ENCODE measurements at regions not wholly inside any gene's neighbourhood (a gene's known extent, or its start where the extent isn't known, plus 50 kb on each side); places are given as distances from the start of the nearest gene placed in this dataset.
"Not testable (repeated sequence)": the region's sequence is repeated elsewhere in the genome, so short reads cannot be mapped to it uniquely, and the experiment has no call there.

- H3K36me3 ChIP-seq (ENCODE audit: low read depth); H3K27me3 ChIP-seq (ENCODE audit: insufficient read depth, low read depth); H3F3A ChIP-seq (ENCODE audit: insufficient read depth, low read depth); DNase-seq; CTCF ChIA-PET; H3K4me1 ChIP-seq (replicated peaks; ENCODE audit: insufficient read depth); H3K9me3 ChIP-seq (ENCODE audit: insufficient read depth, low read depth); intact Hi-C loops (cut with micrococcal nuclease; ENCODE audit: unreplicated experiment); H3K27ac ChIP-seq; H3K4me3 ChIP-seq; BruUV-seq (replicated peaks); H2AFZ ChIP-seq; H4K20me1 ChIP-seq (ENCODE audit: insufficient read depth); POLR2A ChIA-PET (ENCODE audit: unreplicated experiment); H3K79me2 ChIP-seq (ENCODE audit: low read depth); H3K4me2 ChIP-seq; H3K9me2 ChIP-seq (ENCODE audit: insufficient read depth): not testable (repeated sequence)
Measured at GRCh38 chr4:49129385-49129784, 143.3 kb downstream of the CWH43 start.

- H3K27me3 ChIP-seq (ENCODE audit: insufficient read depth, low read depth); H3K9me3 ChIP-seq (ENCODE audit: insufficient read depth, low read depth); CTCF ChIA-PET; H3K36me3 ChIP-seq (ENCODE audit: low read depth); H3K27ac ChIP-seq; H3K4me2 ChIP-seq; DNase-seq; H2AFZ ChIP-seq; intact Hi-C loops (cut with micrococcal nuclease; ENCODE audit: unreplicated experiment); H3F3A ChIP-seq (ENCODE audit: insufficient read depth, low read depth); H3K4me1 ChIP-seq (replicated peaks; ENCODE audit: insufficient read depth); POLR2A ChIA-PET (ENCODE audit: unreplicated experiment); BruUV-seq (replicated peaks); H4K20me1 ChIP-seq (ENCODE audit: insufficient read depth); H3K79me2 ChIP-seq (ENCODE audit: low read depth); H3K9me2 ChIP-seq (ENCODE audit: insufficient read depth); H3K4me3 ChIP-seq: not testable (repeated sequence)
Measured at GRCh38 chr4:49129870-49130269, 143.8 kb downstream of the CWH43 start.

GRCh38 chr4:49130724-49131123 lies 144.6 kb downstream of the CWH43 start:
- H3K4me2 ChIP-seq; H3K4me3 ChIP-seq; H3F3A ChIP-seq (ENCODE audit: insufficient read depth, low read depth); H4K20me1 ChIP-seq (ENCODE audit: insufficient read depth); H3K27me3 ChIP-seq (ENCODE audit: insufficient read depth, low read depth); DNase-seq; H3K9me3 ChIP-seq (ENCODE audit: insufficient read depth, low read depth); CTCF ChIA-PET; BruUV-seq (replicated peaks); H3K27ac ChIP-seq; H2AFZ ChIP-seq; intact Hi-C loops (cut with micrococcal nuclease; ENCODE audit: unreplicated experiment); POLR2A ChIA-PET (ENCODE audit: unreplicated experiment); H3K4me1 ChIP-seq (replicated peaks; ENCODE audit: insufficient read depth); H3K36me3 ChIP-seq (ENCODE audit: low read depth); H3K9me2 ChIP-seq (ENCODE audit: insufficient read depth); H3K79me2 ChIP-seq (ENCODE audit: low read depth): not testable (repeated sequence)

- not testable (repeated sequence) for H3F3A ChIP-seq (ENCODE audit: insufficient read depth, low read depth)
Measured at GRCh38 chr4:49137043-49137442, 151.0 kb downstream of the CWH43 start.

GRCh38 chr4:49137961-49138360 lies 151.9 kb downstream of the CWH43 start:
- POLR2A ChIA-PET (ENCODE audit: unreplicated experiment), result not testable (repeated sequence)

More at GRCh38 chr4:49137043-49137442, 151.0 kb downstream of the CWH43 start:
- intact Hi-C loops (cut with micrococcal nuclease; ENCODE audit: unreplicated experiment); H4K20me1 ChIP-seq (ENCODE audit: insufficient read depth); H3K36me3 ChIP-seq (ENCODE audit: low read depth); H3K4me2 ChIP-seq; H3K4me1 ChIP-seq (replicated peaks; ENCODE audit: insufficient read depth); H3K79me2 ChIP-seq (ENCODE audit: low read depth); POLR2A ChIA-PET (ENCODE audit: unreplicated experiment); CTCF ChIA-PET; H3K27ac ChIP-seq; H2AFZ ChIP-seq; H3K27me3 ChIP-seq (ENCODE audit: insufficient read depth, low read depth); H3K4me3 ChIP-seq; H3K9me2 ChIP-seq (ENCODE audit: insufficient read depth); DNase-seq; BruUV-seq (replicated peaks); H3K9me3 ChIP-seq (ENCODE audit: insufficient read depth, low read depth): not testable (repeated sequence)

GRCh38 chr4:49138818-49139217 lies 152.7 kb downstream of the CWH43 start:
- BruUV-seq (replicated peaks); H3K27ac ChIP-seq; H3K4me3 ChIP-seq; H4K20me1 ChIP-seq (ENCODE audit: insufficient read depth); H3F3A ChIP-seq (ENCODE audit: insufficient read depth, low read depth); H3K79me2 ChIP-seq (ENCODE audit: low read depth); DNase-seq; H3K4me2 ChIP-seq; POLR2A ChIA-PET (ENCODE audit: unreplicated experiment); H3K9me2 ChIP-seq (ENCODE audit: insufficient read depth); CTCF ChIA-PET; H3K4me1 ChIP-seq (replicated peaks; ENCODE audit: insufficient read depth); intact Hi-C loops (cut with micrococcal nuclease; ENCODE audit: unreplicated experiment); H3K9me3 ChIP-seq (ENCODE audit: insufficient read depth, low read depth); H3K27me3 ChIP-seq (ENCODE audit: insufficient read depth, low read depth); H3K36me3 ChIP-seq (ENCODE audit: low read depth); H2AFZ ChIP-seq: not testable (repeated sequence)

More at GRCh38 chr4:49137961-49138360, 151.9 kb downstream of the CWH43 start:
- DNase-seq; H3K9me2 ChIP-seq (ENCODE audit: insufficient read depth); intact Hi-C loops (cut with micrococcal nuclease; ENCODE audit: unreplicated experiment); H3K4me2 ChIP-seq; H3K4me1 ChIP-seq (replicated peaks; ENCODE audit: insufficient read depth); H3K27me3 ChIP-seq (ENCODE audit: insufficient read depth, low read depth); H3K79me2 ChIP-seq (ENCODE audit: low read depth); BruUV-seq (replicated peaks); H2AFZ ChIP-seq; H3K4me3 ChIP-seq; CTCF ChIA-PET; H3K9me3 ChIP-seq (ENCODE audit: insufficient read depth, low read depth); H4K20me1 ChIP-seq (ENCODE audit: insufficient read depth); H3F3A ChIP-seq (ENCODE audit: insufficient read depth, low read depth); H3K27ac ChIP-seq; H3K36me3 ChIP-seq (ENCODE audit: low read depth): not testable (repeated sequence)

GRCh38 chr4:49139513-49139912 lies 153.4 kb downstream of the CWH43 start:
- H3K27ac ChIP-seq; H3K27me3 ChIP-seq (ENCODE audit: insufficient read depth, low read depth); H3K9me2 ChIP-seq (ENCODE audit: insufficient read depth); POLR2A ChIA-PET (ENCODE audit: unreplicated experiment); H3K36me3 ChIP-seq (ENCODE audit: low read depth); CTCF ChIA-PET; BruUV-seq (replicated peaks); DNase-seq; H3F3A ChIP-seq (ENCODE audit: insufficient read depth, low read depth); H3K9me3 ChIP-seq (ENCODE audit: insufficient read depth, low read depth); intact Hi-C loops (cut with micrococcal nuclease; ENCODE audit: unreplicated experiment); H3K4me3 ChIP-seq; H3K4me2 ChIP-seq; H3K79me2 ChIP-seq (ENCODE audit: low read depth); H4K20me1 ChIP-seq (ENCODE audit: insufficient read depth); H2AFZ ChIP-seq; H3K4me1 ChIP-seq (replicated peaks; ENCODE audit: insufficient read depth): not testable (repeated sequence)

- H3K27ac ChIP-seq; H3K27me3 ChIP-seq (ENCODE audit: insufficient read depth, low read depth); DNase-seq; H3K36me3 ChIP-seq (ENCODE audit: low read depth); H4K20me1 ChIP-seq (ENCODE audit: insufficient read depth); H3K79me2 ChIP-seq (ENCODE audit: low read depth); H3K4me1 ChIP-seq (replicated peaks; ENCODE audit: insufficient read depth); H3K9me2 ChIP-seq (ENCODE audit: insufficient read depth); BruUV-seq (replicated peaks); H2AFZ ChIP-seq; H3F3A ChIP-seq (ENCODE audit: insufficient read depth, low read depth); H3K4me3 ChIP-seq; H3K4me2 ChIP-seq; H3K9me3 ChIP-seq (ENCODE audit: insufficient read depth, low read depth); intact Hi-C loops (cut with micrococcal nuclease; ENCODE audit: unreplicated experiment); POLR2A ChIA-PET (ENCODE audit: unreplicated experiment); CTCF ChIA-PET: not testable (repeated sequence)
Measured at GRCh38 chr4:49140351-49140750, 154.3 kb downstream of the CWH43 start.

Data from PC-9 (cell line).